Transverse colon (tissue), 4 donors: ENCODE measurements at regions not wholly inside any gene's neighbourhood (a gene's known extent, or its start where the extent isn't known, plus 50 kb on each side); places are given as distances from the start of the nearest gene placed in this dataset.

Experiments
- EP300 ChIP-seq: sonication (generic); formaldehyde crosslinking; IDR thresholded peaks from one replicate; pipeline ENCODE4 v1.6.1; 2017; ENCODE audit warnings: antibody characterized with exemption, low read depth
- POLR2A ChIP-seq: fragments of 450-650 bp; IDR thresholded peaks from one replicate; pipeline ENCODE4 v1.6.1; 2016; ENCODE audit warnings: antibody characterized with exemption, mild to moderate bottlenecking, moderate library complexity
- POLR2AphosphoS5 ChIP-seq, 3 donors: sonication (generic); formaldehyde crosslinking; IDR thresholded peaks; one replicate each; pipeline ENCODE4 v1.6.1; 2016; ENCODE audit warnings: antibody characterized with exemption in 3 of 3
- TF ChIP-seq, protein P1 (sequence below), 5 experiments: fragments of 200-600 bp in 3 of 5; fragments of 450-650 bp in 2 of 5; sonication (generic) in 3 of 5; IDR thresholded peaks; 1 replicate in 2 of 5; 2 replicates in 3 of 5; pipeline ENCODE4 v1.5.1; 2016 to 2017; ENCODE audit warnings: antibody characterized with exemption in 5 of 5, inconsistent platforms in 3 of 5, mild to moderate bottlenecking in 2 of 5, moderate library complexity in 1 of 5

DNA sequence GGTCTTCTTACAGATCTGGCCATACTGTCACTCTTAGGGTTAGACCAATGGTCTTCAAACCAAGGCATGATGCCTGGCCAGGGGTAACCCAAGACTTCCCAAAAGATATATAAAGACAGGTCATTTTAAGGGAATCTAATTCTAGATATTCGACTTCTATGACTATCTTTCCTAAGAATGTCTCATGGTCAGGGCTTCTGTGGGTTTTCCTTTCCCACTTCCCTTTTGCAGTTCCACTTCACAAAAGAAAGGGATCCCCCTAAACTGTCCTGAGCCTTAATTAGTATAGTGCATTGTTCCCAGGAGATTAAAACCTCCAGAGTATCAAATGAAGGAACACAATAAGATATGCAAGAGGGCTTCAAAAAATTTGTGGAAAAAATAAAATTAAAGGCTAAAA lies 223.6 kb upstream of the SIX2 start:
- TF ChIP-seq, protein P1, sequence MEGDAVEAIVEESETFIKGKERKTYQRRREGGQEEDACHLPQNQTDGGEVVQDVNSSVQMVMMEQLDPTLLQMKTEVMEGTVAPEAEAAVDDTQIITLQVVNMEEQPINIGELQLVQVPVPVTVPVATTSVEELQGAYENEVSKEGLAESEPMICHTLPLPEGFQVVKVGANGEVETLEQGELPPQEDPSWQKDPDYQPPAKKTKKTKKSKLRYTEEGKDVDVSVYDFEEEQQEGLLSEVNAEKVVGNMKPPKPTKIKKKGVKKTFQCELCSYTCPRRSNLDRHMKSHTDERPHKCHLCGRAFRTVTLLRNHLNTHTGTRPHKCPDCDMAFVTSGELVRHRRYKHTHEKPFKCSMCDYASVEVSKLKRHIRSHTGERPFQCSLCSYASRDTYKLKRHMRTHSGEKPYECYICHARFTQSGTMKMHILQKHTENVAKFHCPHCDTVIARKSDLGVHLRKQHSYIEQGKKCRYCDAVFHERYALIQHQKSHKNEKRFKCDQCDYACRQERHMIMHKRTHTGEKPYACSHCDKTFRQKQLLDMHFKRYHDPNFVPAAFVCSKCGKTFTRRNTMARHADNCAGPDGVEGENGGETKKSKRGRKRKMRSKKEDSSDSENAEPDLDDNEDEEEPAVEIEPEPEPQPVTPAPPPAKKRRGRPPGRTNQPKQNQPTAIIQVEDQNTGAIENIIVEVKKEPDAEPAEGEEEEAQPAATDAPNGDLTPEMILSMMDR (IDR thresholded peaks at IDR 0.05): no peak
- TF ChIP-seq POLR2A: no peak
- TF ChIP-seq EP300: no peak
- no peak for TF ChIP-seq POLR2AphosphoS5 (IDR thresholded peaks at IDR 0.05)
